IMR-90 (cell line): ENCODE measurements at regions not wholly inside any gene's neighbourhood (a gene's known extent, or its start where the extent isn't known, plus 50 kb on each side); places are given as distances from the start of the nearest gene placed in this dataset.

Source experiments
- ATAC-seq: fragments of 200-7000 bp; cut with Tn5 transposase; 2 replicates; pipeline ENCODE4 v1.9.1; 2020; ENCODE audit warnings: low read depth, mild to moderate bottlenecking, moderate library complexity
- BruUV-seq: library from RNA; stranded (reverse); fragments of 400-500 nt; replicated peaks from 2 replicates; lab custom pipeline; 2021; lab: Mats Ljungman, UMichigan
- CTCF ChIA-PET: fragments of 300-600 bp; formaldehyde crosslinking; extraction: SDS; loops from one replicate; lab custom pipeline; 2021; ENCODE audit warnings: antibody characterized with exemption; lab: Yijun Ruan, JAX
- POLR2A ChIA-PET: fragments of 300-600 bp; sonication (Branson Sonifier 250); formaldehyde crosslinking; loops from one replicate; lab custom pipeline; 2022; ENCODE audit warnings: antibody characterized with exemption; ENCODE audit not compliant: unreplicated experiment; lab: Charles Lee
- DNase-seq: peaks from one replicate; pipeline ENCODE4 v3.0.0; 2013
- H2AFZ ChIP-seq: replicated peaks from 2 replicates; pipeline ENCODE3; 2013; ENCODE audit warnings: low read length, mild to moderate bottlenecking; ENCODE audit not compliant: poor library complexity
- H2AK5ac ChIP-seq: 2 replicates; pipeline ENCODE4 v1.6.1; 2013; ENCODE audit warnings: low read depth, low read length, inconsistent platforms
- H2AK9ac ChIP-seq: replicated peaks from 2 replicates; pipeline ENCODE3; 2013; ENCODE audit warnings: mild to moderate bottlenecking, low read depth, low read length, moderate library complexity; ENCODE audit not compliant: poor library complexity
- H2BK120ac ChIP-seq: 2 replicates; pipeline ENCODE4 v1.6.1; 2013; ENCODE audit warnings: low read depth, low read length, inconsistent platforms
- H2BK15ac ChIP-seq: 3 replicates; pipeline ENCODE4 v1.6.1; 2013; ENCODE audit warnings: low read depth, low read length, inconsistent platforms
- H2BK20ac ChIP-seq: 2 replicates; pipeline ENCODE4 v1.6.1; 2013; ENCODE audit warnings: low read depth, mild to moderate bottlenecking, inconsistent platforms, low read length, moderate library complexity
- H2BK5ac ChIP-seq: 2 replicates; pipeline ENCODE4 v1.6.1; 2013; ENCODE audit warnings: mild to moderate bottlenecking, low read depth, low read length, inconsistent platforms; ENCODE audit not compliant: poor library complexity, severe bottlenecking
- H3K14ac ChIP-seq: replicated peaks from 2 replicates; pipeline ENCODE4 v1.6.1; 2013; ENCODE audit warnings: low read depth, low read length, inconsistent platforms
- H3K18ac ChIP-seq: 2 replicates; pipeline ENCODE4 v1.6.1; 2013; ENCODE audit warnings: low read depth, low read length, control low read depth
- H3K23ac ChIP-seq: 2 replicates; pipeline ENCODE4 v1.6.1; 2013; ENCODE audit warnings: low read depth, low read length, inconsistent platforms
- H3K27ac ChIP-seq: 2 replicates; pipeline ENCODE4 v1.5.1; 2013; ENCODE audit warnings: mild to moderate bottlenecking, control low read depth, low read length; ENCODE audit not compliant: insufficient read depth
- H3K27me3 ChIP-seq: 2 replicates; pipeline ENCODE4 v1.6.1; 2013; ENCODE audit warnings: low read length; ENCODE audit not compliant: control insufficient read depth, insufficient read depth
- H3K36me3 ChIP-seq: 2 replicates; pipeline ENCODE4 v1.6.1; 2013; ENCODE audit warnings: low read length, mixed read lengths; ENCODE audit not compliant: control insufficient read depth, insufficient read depth
- H3K4ac ChIP-seq: 2 replicates; pipeline ENCODE4 v1.6.1; 2013; ENCODE audit warnings: low read depth, low read length, inconsistent platforms
- H3K4me1 ChIP-seq: 2 replicates; pipeline ENCODE4 v1.6.1; 2013; ENCODE audit warnings: low read length, mixed read lengths; ENCODE audit not compliant: control insufficient read depth, insufficient read depth
- H3K4me2 ChIP-seq: 2 replicates; pipeline ENCODE4 v1.6.1; 2013; ENCODE audit warnings: low read depth, mild to moderate bottlenecking, control low read depth, low read length, moderate library complexity
- H3K4me3 ChIP-seq: 2 replicates; pipeline ENCODE4 v1.5.1; 2013; ENCODE audit warnings: low read depth, mild to moderate bottlenecking, control low read depth, low read length, moderate library complexity; ENCODE audit not compliant: insufficient read depth
- H3K56ac ChIP-seq: 2 replicates; pipeline ENCODE4 v1.6.1; 2013; ENCODE audit warnings: low read length, inconsistent platforms; ENCODE audit not compliant: insufficient read depth; ENCODE audit errors: extremely low read depth
- H3K79me1 ChIP-seq, 2 experiments: 2 replicates each; pipeline ENCODE4 v1.6.1; 2013; ENCODE audit warnings: low read length in 2 of 2, inconsistent platforms in 1 of 2, low read depth in 1 of 2
- H3K9ac ChIP-seq: 2 replicates; pipeline ENCODE4 v1.6.1; 2013; ENCODE audit warnings: low read depth, low read length, control low read depth
- H3K9me1 ChIP-seq: 2 replicates; pipeline ENCODE4 v1.6.1; 2013; ENCODE audit warnings: low read length, inconsistent platforms; ENCODE audit not compliant: insufficient read depth
- H3K9me3 ChIP-seq: 2 replicates; pipeline ENCODE4 v1.6.1; 2013; ENCODE audit warnings: low read length; ENCODE audit not compliant: control insufficient read depth, insufficient read depth
- H4K20me1 ChIP-seq: 2 replicates; pipeline ENCODE4 v1.6.1; 2013; ENCODE audit warnings: low read length, inconsistent platforms; ENCODE audit not compliant: insufficient read depth
- H4K5ac ChIP-seq: 2 replicates; pipeline ENCODE4 v1.6.1; 2013; ENCODE audit warnings: mild to moderate bottlenecking, low read depth, low read length, control low read depth
- H4K8ac ChIP-seq, 2 experiments: 2 replicates each; pipeline ENCODE4 v1.6.1; 2013; ENCODE audit warnings: low read depth in 2 of 2, low read length in 2 of 2, control low read depth in 1 of 2, inconsistent platforms in 1 of 2
- H4K91ac ChIP-seq: 2 replicates; pipeline ENCODE4 v1.6.1; 2013; ENCODE audit warnings: low read depth, low read length, inconsistent platforms; ENCODE audit not compliant: insufficient read depth
- ELK1 ChIP-seq: fragments of 150-350 bp; IDR thresholded peaks from 2 replicates; pipeline ENCODE4 v1.6.1; 2016; ENCODE audit warnings: low read depth, mild to moderate bottlenecking, low read length, moderate library complexity, borderline replicate concordance
- SMC3 ChIP-seq: fragments of 150-350 bp; IDR thresholded peaks from 2 replicates; pipeline ENCODE4 v1.6.1; 2016; ENCODE audit warnings: low read depth, mild to moderate bottlenecking, antibody characterized with exemption, low read length, moderate library complexity
- WGBS, 2 experiments: methylation state at CpG; one replicate each; pipeline versions ENCODE4 v1.1.5 to v1.1.7; 2013; ENCODE audit warnings: missing lambda C conversion rate in 2 of 2; ENCODE audit not compliant: insufficient read length in 1 of 2; ENCODE audit errors: extremely low coverage in 2 of 2; 5-methylcytosine and 5-hydroxymethylcytosine counted together
- dilution Hi-C: fragments of 300-500 bp; cut with HindIII; formaldehyde crosslinking; loops from one replicate; pipeline ENCODE4 v1.14.3; 2018; ENCODE audit warnings: low sequenced_read_pairs; ENCODE audit not compliant: unreplicated experiment
- in situ Hi-C: fragments of 300-500 bp; cut with MboI; formaldehyde crosslinking; loops from 3 replicates; pipeline ENCODE4 v1.14.3; 2019; ENCODE audit warnings: low sequenced_read_pairs, inconsistent platforms, mixed read lengths
- intact Hi-C: fragments of 100-400 bp; cut with micrococcal nuclease; formaldehyde crosslinking; loops from 2 replicates; pipeline ENCODE4 v1.10.0; 2022

- in situ Hi-C loops: no loop called here
- H3K4me3 ChIP-seq: no peak overlapping the region
- H3K27me3 ChIP-seq: no peaks in the 10 kb centered on the region
- H3K4me2 ChIP-seq: no peak overlapping the region
- no peak overlapping the region for H2BK120ac ChIP-seq
- H2AK5ac ChIP-seq: no peak overlapping the region
- DNase-seq (no peak), ATAC-seq (no peak)
- TF ChIP-seq ELK1: no peak
- TF ChIP-seq SMC3: no peak
- dilution Hi-C loops: no loop called here
- POLR2A ChIA-PET: no interaction called here
- no peak overlapping the region for H4K8ac ChIP-seq
- H2BK15ac ChIP-seq: no peak overlapping the region
- H2BK5ac ChIP-seq: no peak overlapping the region
- H3K18ac ChIP-seq: no peak overlapping the region
- no peaks in the 10 kb centered on the region for H3K9me3 ChIP-seq
- no peaks in the 10 kb centered on the region for H3K36me3 ChIP-seq
- H3K4ac ChIP-seq: no peak overlapping the region
- H3K9ac ChIP-seq: no peak overlapping the region
- no peak overlapping the region for H3K14ac ChIP-seq
- no CpG with 5 or more reads among the region's 3 CpGs for WGBS, 2 experiments
- CTCF ChIA-PET: no interaction called here
- H3K9me1 ChIP-seq: no peaks in the 10 kb centered on the region
- H4K5ac ChIP-seq: no peak overlapping the region
- BruUV-seq: no TSS peak
- no peak overlapping the region for H3K23ac ChIP-seq
- H3K79me1 ChIP-seq: no peaks in the 10 kb centered on the region
- no peak overlapping the region for H3K56ac ChIP-seq
- no peak overlapping the region for H2BK20ac ChIP-seq
- H2AFZ ChIP-seq: no peak overlapping the region
- H3K27ac ChIP-seq: no peak overlapping the region
- no peaks in the 10 kb centered on the region for H3K4me1 ChIP-seq
- no peaks in the 10 kb centered on the region for H4K20me1 ChIP-seq
- no peak overlapping the region for H2AK9ac ChIP-seq
- intact Hi-C loops: no loop called here
- no peak overlapping the region for H4K91ac ChIP-seq
Observed at GRCh38 chr12:70033310-70033709, 208.3 kb downstream of the MYRFL start.
